CD8-positive, alpha-beta memory T cell (primary cell): ENCODE measurements at regions not wholly inside any gene's neighbourhood (a gene's known extent, or its start where the extent isn't known, plus 50 kb on each side); places are given as distances from the start of the nearest gene placed in this dataset.
"Not testable (repeated sequence)": the region's sequence is repeated elsewhere in the genome, so short reads cannot be mapped to it uniquely, and the experiment has no call there.

ENCODE experiments used
- CTCF ChIA-PET: fragments of 350-600 bp; sonication (Branson Sonifier 250); formaldehyde crosslinking; loops from one replicate; lab custom pipeline; 2021; ENCODE audit warnings: antibody characterized with exemption; lab: Charles Lee
- POLR2A ChIA-PET: fragments of 350-600 bp; sonication (Branson Sonifier 250); formaldehyde crosslinking; loops from one replicate; lab custom pipeline; 2021; ENCODE audit warnings: antibody characterized with exemption; lab: Charles Lee
- DNase-seq, 5 donors: peaks; one replicate each; pipeline versions ENCODE4 v3.0.0 to v3.0.0-alpha.2; 2020 to 2022; ENCODE audit warnings: mixed read lengths in 1 of 5
- H3K27ac ChIP-seq: one replicate; pipeline ENCODE4 v1.7.0; 2013; ENCODE audit warnings: low read depth, mild to moderate bottlenecking, low read length, moderate library complexity
- H3K27me3 ChIP-seq: 2 replicates; pipeline ENCODE4 v1.7.0; 2013; ENCODE audit warnings: low read length, mild to moderate bottlenecking; ENCODE audit not compliant: insufficient read depth, poor library complexity, severe bottlenecking
- H3K36me3 ChIP-seq: 2 replicates; pipeline ENCODE4 v1.7.0; 2013; ENCODE audit warnings: mild to moderate bottlenecking, low read length, moderate library complexity; ENCODE audit not compliant: insufficient read depth
- H3K4me1 ChIP-seq: 2 replicates; pipeline ENCODE4 v1.7.0; 2013; ENCODE audit warnings: mild to moderate bottlenecking, low read length, moderate library complexity; ENCODE audit not compliant: insufficient read depth
- H3K4me3 ChIP-seq: 2 replicates; pipeline ENCODE4 v1.7.0; 2013; ENCODE audit warnings: mild to moderate bottlenecking, low read length
- H3K9me3 ChIP-seq: 2 replicates; pipeline ENCODE4 v1.7.0; 2013; ENCODE audit warnings: mild to moderate bottlenecking, low read length
- H3K27ac Mint-ChIP-seq, 8 donors: one replicate each; pipeline ENCODE4 v1.8.0; 2020 to 2021; ENCODE audit warnings: mixed read lengths in 8 of 8, mild to moderate bottlenecking in 6 of 8, inconsistent platforms in 3 of 8, moderate library complexity in 3 of 8
- H3K27me3 Mint-ChIP-seq, 2 donors: one replicate each; pipeline ENCODE4 v1.8.0; 2020 to 2021; ENCODE audit warnings: mixed read lengths in 2 of 2, mild to moderate bottlenecking in 1 of 2, moderate library complexity in 1 of 2
- H3K36me3 Mint-ChIP-seq, 3 donors: one replicate each; pipeline ENCODE4 v1.8.0; 2020 to 2021; ENCODE audit warnings: mixed read lengths in 3 of 3, inconsistent platforms in 1 of 3, mild to moderate bottlenecking in 1 of 3
- H3K4me1 Mint-ChIP-seq, 3 donors: one replicate each; pipeline ENCODE4 v1.8.0; 2020 to 2021; ENCODE audit warnings: mixed read lengths in 3 of 3, inconsistent platforms in 1 of 3, mild to moderate bottlenecking in 1 of 3
- H3K4me3 Mint-ChIP-seq, 7 donors: one replicate each; pipeline ENCODE4 v1.8.0; 2020 to 2021; ENCODE audit warnings: mixed read lengths in 7 of 7, mild to moderate bottlenecking in 6 of 7, moderate library complexity in 4 of 7, inconsistent platforms in 2 of 7
- H3K9me3 Mint-ChIP-seq, 5 donors: one replicate each; pipeline ENCODE4 v1.8.0; 2020 to 2022; ENCODE audit warnings: mixed read lengths in 5 of 5, mild to moderate bottlenecking in 3 of 5, moderate library complexity in 2 of 5, inconsistent platforms in 1 of 5

DNA sequence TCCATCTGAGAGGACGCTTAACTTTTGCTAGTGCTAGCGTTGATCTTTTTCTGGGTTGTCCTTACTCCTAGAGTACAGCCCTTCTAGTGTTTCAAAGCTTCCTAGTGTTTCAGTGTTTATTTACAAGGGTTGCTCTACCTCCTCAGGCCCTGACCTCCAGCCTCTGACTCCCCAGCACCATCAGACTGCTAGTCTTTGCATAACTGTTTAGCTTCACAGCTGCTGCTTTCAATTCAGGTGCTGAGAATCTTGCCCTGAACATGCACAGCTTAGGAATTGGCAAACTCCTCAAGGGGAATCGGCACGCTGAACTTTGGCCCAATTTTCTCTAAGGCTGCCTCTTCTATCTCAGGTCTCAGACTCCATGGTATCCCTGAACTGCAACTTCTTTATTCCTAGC lies 52.9 kb downstream of the OR52B4 start:
- H3K4me1 ChIP-seq, POLR2A ChIA-PET: not testable (repeated sequence)

DNA sequence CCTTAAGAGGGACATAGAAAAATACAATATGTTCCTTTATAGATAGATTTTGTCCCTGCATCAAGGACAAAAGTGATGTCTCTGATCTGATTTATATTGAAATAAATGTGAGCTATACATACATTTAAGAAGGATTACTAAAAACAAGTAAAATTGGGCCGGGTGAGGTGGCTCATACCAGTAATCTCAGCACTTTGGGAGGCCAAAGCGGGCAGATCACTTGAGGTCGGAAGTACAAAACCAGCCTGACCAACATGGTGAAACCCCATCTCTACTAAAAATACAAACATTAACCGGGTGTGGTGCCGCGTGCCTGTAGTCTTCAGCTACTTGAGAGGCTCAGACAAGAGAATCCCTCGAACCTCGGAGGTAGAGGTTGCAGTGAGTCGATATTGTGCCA lies 91.0 kb downstream of the OR52B4 start:
- H3K27me3 ChIP-seq, DNase-seq, H3K4me3 ChIP-seq, H3K27me3 Mint-ChIP-seq, H3K4me3 Mint-ChIP-seq, H3K27ac ChIP-seq, H3K4me1 ChIP-seq, H3K9me3 Mint-ChIP-seq, H3K9me3 ChIP-seq, H3K27ac Mint-ChIP-seq, POLR2A ChIA-PET, H3K4me1 Mint-ChIP-seq, H3K36me3 ChIP-seq, H3K36me3 Mint-ChIP-seq, CTCF ChIA-PET: not testable (repeated sequence)

More for the DNA sequence above, 52.9 kb downstream of the OR52B4 start:
- H3K27me3 ChIP-seq, H3K9me3 Mint-ChIP-seq, H3K36me3 Mint-ChIP-seq, DNase-seq, H3K27ac Mint-ChIP-seq, H3K4me3 ChIP-seq, H3K4me1 Mint-ChIP-seq, CTCF ChIA-PET, H3K4me3 Mint-ChIP-seq, H3K27me3 Mint-ChIP-seq, H3K36me3 ChIP-seq, H3K27ac ChIP-seq, H3K9me3 ChIP-seq: not testable (repeated sequence)

DNA sequence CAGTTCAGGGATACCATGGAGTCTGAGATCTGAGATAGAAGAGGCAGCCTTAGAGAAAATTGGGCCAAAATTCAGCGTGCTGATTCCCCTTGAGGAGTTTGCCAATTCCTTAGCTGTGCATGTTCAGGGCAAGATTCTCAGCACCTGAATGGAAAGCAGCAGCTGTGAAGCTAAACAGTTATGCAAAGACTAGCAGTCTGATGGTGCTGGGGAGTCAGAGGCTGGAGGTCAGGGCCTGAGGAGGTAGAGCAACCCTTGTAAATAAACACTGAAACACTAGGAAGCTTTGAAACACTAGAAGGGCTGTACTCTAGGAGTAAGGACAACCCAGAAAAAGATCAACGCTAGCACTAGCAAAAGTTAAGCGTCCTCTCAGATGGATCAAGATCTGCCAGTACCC lies 117.1 kb downstream of the OR52B4 start:
- H3K4me1 ChIP-seq, DNase-seq, H3K36me3 ChIP-seq, H3K4me1 Mint-ChIP-seq, H3K9me3 Mint-ChIP-seq, H3K36me3 Mint-ChIP-seq, H3K9me3 ChIP-seq, POLR2A ChIA-PET, H3K27me3 Mint-ChIP-seq, CTCF ChIA-PET, H3K4me3 Mint-ChIP-seq, H3K27ac ChIP-seq, H3K4me3 ChIP-seq, H3K27me3 ChIP-seq, H3K27ac Mint-ChIP-seq: not testable (repeated sequence)

DNA sequence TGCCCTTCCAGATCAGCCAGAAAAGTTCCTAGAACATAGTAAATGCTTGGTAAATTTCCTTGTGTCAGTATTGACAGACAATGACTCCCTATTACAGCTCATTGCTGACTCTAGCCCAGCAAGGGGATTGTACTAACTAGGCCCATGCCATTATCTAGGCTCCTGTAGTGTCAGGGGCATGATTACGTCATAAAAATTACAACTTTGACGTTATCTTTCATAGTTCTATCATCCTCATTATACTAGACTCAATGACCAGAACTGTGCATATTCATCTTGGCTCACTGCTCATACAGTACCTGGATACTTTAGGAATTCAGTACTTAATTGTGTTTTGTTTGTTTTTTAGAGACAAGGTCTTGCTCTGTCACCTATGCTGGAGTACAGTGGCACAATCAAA lies 118.7 kb downstream of the OR52B4 start:
- CTCF ChIA-PET, H3K4me1 ChIP-seq, H3K27me3 Mint-ChIP-seq, H3K9me3 Mint-ChIP-seq, H3K4me3 Mint-ChIP-seq, H3K27ac ChIP-seq, H3K9me3 ChIP-seq, DNase-seq, H3K27ac Mint-ChIP-seq, H3K36me3 ChIP-seq, H3K4me3 ChIP-seq, H3K27me3 ChIP-seq, H3K36me3 Mint-ChIP-seq, H3K4me1 Mint-ChIP-seq, POLR2A ChIA-PET: not testable (repeated sequence)

DNA sequence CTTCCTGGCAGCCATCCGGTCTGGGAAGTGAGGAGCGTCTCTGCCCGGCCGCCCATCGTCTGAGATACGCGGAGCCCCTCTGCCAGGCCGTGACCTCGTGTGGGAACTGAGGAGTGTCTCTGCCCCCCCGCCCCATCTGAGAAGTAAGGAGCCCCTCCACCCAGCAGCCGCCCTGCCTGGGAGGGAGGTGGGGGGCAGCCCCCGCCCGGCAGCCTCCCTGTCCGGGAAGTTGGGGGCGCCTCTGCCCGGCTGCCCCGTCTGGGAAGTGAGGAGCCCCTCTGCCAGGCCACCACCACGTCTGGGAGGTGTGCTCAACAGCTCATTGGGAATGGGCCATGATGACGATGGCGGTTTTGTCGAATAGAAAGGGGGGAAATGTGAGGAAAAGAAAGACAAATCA lies 130.4 kb downstream of the OR52B4 start:
- H3K9me3 ChIP-seq, H3K27ac Mint-ChIP-seq, H3K4me1 ChIP-seq, H3K27me3 ChIP-seq, H3K27ac ChIP-seq, H3K36me3 Mint-ChIP-seq, DNase-seq, H3K4me1 Mint-ChIP-seq, H3K4me3 ChIP-seq, H3K4me3 Mint-ChIP-seq, CTCF ChIA-PET, H3K9me3 Mint-ChIP-seq, POLR2A ChIA-PET, H3K36me3 ChIP-seq: not testable (repeated sequence)
- H3K27me3 Mint-ChIP-seq, result peaks cover 3 to 14% of the 10 kb centered on the region in 2 donors

DNA sequence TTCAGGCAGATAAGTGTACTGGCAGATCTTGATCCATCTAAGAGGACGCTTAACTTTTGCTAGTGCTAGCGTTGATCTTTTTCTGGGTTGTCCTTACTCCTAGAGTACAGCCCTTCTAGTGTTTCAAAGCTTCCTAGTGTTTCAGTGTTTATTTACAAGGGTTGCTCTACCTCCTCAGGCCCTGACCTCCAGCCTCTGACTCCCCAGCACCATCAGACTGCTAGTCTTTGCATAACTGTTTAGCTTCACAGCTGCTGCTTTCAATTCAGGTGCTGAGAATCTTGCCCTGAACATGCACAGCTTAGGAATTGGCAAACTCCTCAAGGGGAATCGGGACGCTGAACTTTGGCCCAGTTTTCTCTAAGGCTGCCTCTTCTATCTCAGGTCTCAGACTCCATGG lies 124.3 kb downstream of the RRM1 start:
- H3K27me3 ChIP-seq, POLR2A ChIA-PET, H3K4me1 ChIP-seq, CTCF ChIA-PET, H3K36me3 Mint-ChIP-seq, DNase-seq, H3K36me3 ChIP-seq, H3K4me1 Mint-ChIP-seq, H3K4me3 ChIP-seq, H3K4me3 Mint-ChIP-seq, H3K27ac Mint-ChIP-seq, H3K9me3 ChIP-seq, H3K9me3 Mint-ChIP-seq, H3K27ac ChIP-seq: not testable (repeated sequence)
- H3K27me3 Mint-ChIP-seq, result peaks cover 10 to 25% of the 10 kb centered on the region in 2 donors

DNA sequence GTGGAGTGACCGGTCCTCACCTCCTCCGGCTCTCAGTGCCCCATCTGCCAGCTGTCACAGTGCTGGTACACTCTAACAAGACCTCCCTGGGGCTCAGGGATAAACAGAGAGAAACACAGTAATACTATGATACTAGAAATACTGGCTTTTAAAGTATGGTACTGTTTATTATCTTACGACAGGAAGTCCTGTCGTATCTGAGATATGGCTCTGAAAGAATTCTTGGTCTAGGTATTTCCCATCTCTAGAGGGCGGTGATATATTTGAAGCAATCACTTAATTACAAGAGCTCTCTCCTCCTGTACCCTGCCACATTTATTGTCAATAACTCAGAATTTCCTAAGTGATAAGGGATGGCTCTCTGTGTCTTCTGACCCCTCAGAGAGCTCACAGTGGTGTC lies 119.1 kb downstream of the RRM1 start:
- H3K9me3 Mint-ChIP-seq, result no peaks in the 10 kb centered on the region
- Histone ChIP-seq H3K9me3 (no peaks in the 10 kb centered on the region), H3K4me1 (no peaks in the 10 kb centered on the region), H3K4me3 (no peak overlapping the region), H3K36me3 (no peaks in the 10 kb centered on the region), H3K27ac (no peak overlapping the region), H3K27me3 (peaks cover 9% of the 10 kb centered on the region)
- no peaks in the 10 kb centered on the region for H3K36me3 Mint-ChIP-seq
- H3K27me3 Mint-ChIP-seq, result peaks cover 20 to 37% of the 10 kb centered on the region in 2 donors
- POLR2A ChIA-PET, result no interaction called here
- H3K4me1 Mint-ChIP-seq, result no peaks in the 10 kb centered on the region
- H3K27ac Mint-ChIP-seq, result no peak overlapping the region
- no peak overlapping the region for H3K4me3 Mint-ChIP-seq
- no peak for DNase-seq
- CTCF ChIA-PET, result no interaction called here

DNA sequence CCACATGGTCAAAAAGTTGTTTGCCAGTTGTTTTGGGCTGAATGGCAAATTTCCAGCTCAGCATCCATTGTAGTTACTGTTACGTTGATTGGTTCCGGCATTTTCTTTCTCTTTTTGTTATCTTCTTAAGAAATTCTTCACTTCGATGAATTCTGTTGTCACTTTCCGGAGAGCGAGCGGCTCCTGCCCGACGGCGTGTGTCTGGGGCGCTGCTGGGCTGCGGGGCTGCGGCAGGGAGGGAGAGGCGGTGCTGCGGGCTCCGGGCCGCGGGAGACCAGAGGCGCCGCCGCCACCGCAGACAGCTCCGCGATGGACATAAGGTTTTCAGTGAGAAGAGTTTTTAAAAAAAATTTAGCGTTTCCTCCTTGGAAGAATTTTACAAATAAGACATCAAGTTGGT lies 117.4 kb downstream of the RRM1 start:
- Mint-ChIP-seq H3K27ac (no peak overlapping the region), H3K4me3 (no peak overlapping the region), H3K4me1 (no peaks in the 10 kb centered on the region), H3K27me3 (peaks cover 20 to 33% of the 10 kb centered on the region in 2 donors), H3K36me3 (no peaks in the 10 kb centered on the region), H3K9me3 (no peaks in the 10 kb centered on the region)
- CTCF ChIA-PET, result interaction anchor here (2.8 kb wide), 1 partner anchor 25 kb away, joined by 9 read pairs; no protein-coding TSS in a partner anchor
- POLR2A ChIA-PET, result no interaction called here
- H3K4me3 ChIP-seq, result no peak overlapping the region
- no peaks in the 10 kb centered on the region for H3K4me1 ChIP-seq
- peaks cover 9% of the 10 kb centered on the region for H3K27me3 ChIP-seq
- DNase-seq, result no peak
- no peaks in the 10 kb centered on the region for H3K9me3 ChIP-seq
- H3K36me3 ChIP-seq, result no peaks in the 10 kb centered on the region
- H3K27ac ChIP-seq, result no peak overlapping the region
